ENCODE measurements at regions not wholly inside any gene's neighbourhood (a gene's known extent, or its start where the extent isn't known, plus 50 kb on each side); places are given as distances from the start of the nearest gene placed in this dataset.

DNA sequence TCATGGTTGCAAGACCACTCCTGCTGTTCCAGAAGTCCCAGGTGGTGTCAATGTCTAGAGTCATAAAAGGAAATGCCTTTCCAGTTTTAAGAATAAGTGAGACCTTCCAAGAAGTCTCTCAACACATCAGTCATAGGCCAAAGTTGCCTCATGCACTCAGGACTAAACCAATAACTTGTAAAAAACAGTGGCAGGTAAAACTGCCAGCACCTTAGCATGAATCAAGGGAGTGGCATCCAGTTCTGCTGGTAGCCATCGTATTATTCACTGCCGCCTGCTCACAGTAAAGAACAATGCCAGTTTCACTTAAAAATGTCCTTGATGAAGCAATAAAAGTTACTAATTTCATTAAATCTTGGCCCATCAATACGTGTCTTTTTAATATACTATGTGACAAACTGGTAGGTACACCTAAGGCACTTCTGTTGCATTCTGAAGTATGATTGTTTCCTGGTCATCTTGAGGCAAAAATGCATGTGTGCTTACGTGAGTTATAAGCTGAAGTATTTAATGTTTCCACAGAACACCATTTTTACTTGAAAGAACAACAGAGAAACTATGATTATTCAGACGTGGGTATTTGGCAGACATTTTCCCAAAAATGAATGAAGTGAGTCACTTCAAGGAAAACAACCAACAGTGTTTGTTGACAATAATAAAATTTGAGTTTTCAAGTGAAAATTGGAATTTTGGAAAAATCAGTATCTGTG, 125.2 kb upstream of the SNX19 start:
- intact Hi-C loops (cut with micrococcal nuclease; ENCODE audit: unreplicated experiment) = no loop called here
- Histone ChIP-seq H2AFZ (ENCODE audit: control insufficient read depth, low read depth, low read length) (no peak overlapping the region), H3K9me3 (replicated peaks; ENCODE audit: control insufficient read depth, insufficient read depth, low read length) (no peaks in the 10 kb centered on the region), H3K4me1 (ENCODE audit: control insufficient read depth, insufficient read depth, low read length) (no peaks in the 10 kb centered on the region), H3K9ac (ENCODE audit: control insufficient read depth, insufficient read depth, low read length) (no peak overlapping the region), H3K27ac (ENCODE audit: control insufficient read depth, insufficient read depth) (no peak overlapping the region), H3K27me3 (replicated peaks in 1 of 2; ENCODE audit: control insufficient read depth in 2 of 2, insufficient read depth in 2 of 2, low read length in 1 of 2) (no peaks in the 10 kb centered on the region; a peak in 1 of 4 replicates), H3K79me2 (ENCODE audit: control insufficient read depth, insufficient read depth, low read length) (no peaks in the 10 kb centered on the region), H3K36me3 (ENCODE audit: control insufficient read depth in 2 of 2, insufficient read depth in 2 of 2, low read length in 1 of 2) (no peaks in the 10 kb centered on the region), H3K4me2 (ENCODE audit: control insufficient read depth, insufficient read depth) (no peak overlapping the region), H4K20me1 (ENCODE audit: control insufficient read depth, insufficient read depth) (no peaks in the 10 kb centered on the region), H3K4me3 (no peak overlapping the region)
- WGBS (ENCODE audit: insufficient coverage, insufficient replicate concordance, low lambda C conversion rate, missing lambda C conversion rate) = under 1% methylated on average over 5 of the region's 5 CpGs
- no TSS peak for BruUV-seq (replicated peaks)
- DNase-seq (ENCODE audit: low read depth, low spot score) = no peak
- RAD21 ChIA-PET (ENCODE audit: unreplicated experiment) = no interaction called here
- SMC1A ChIA-PET (ENCODE audit: uncharacterized antibody, unreplicated experiment) = no interaction called here
- TF ChIP-seq, protein P1, sequence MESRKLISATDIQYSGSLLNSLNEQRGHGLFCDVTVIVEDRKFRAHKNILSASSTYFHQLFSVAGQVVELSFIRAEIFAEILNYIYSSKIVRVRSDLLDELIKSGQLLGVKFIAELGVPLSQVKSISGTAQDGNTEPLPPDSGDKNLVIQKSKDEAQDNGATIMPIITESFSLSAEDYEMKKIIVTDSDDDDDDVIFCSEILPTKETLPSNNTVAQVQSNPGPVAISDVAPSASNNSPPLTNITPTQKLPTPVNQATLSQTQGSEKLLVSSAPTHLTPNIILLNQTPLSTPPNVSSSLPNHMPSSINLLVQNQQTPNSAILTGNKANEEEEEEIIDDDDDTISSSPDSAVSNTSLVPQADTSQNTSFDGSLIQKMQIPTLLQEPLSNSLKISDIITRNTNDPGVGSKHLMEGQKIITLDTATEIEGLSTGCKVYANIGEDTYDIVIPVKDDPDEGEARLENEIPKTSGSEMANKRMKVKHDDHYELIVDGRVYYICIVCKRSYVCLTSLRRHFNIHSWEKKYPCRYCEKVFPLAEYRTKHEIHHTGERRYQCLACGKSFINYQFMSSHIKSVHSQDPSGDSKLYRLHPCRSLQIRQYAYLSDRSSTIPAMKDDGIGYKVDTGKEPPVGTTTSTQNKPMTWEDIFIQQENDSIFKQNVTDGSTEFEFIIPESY (IDR thresholded peaks at IDR 0.05) = no peak
- TF ChIP-seq CEBPB (IDR thresholded peaks at IDR 0.05; ENCODE audit: borderline replicate concordance in 1 of 2, low read depth in 2 of 2, low read length in 2 of 2) = no peak
- TF ChIP-seq, protein P2, sequence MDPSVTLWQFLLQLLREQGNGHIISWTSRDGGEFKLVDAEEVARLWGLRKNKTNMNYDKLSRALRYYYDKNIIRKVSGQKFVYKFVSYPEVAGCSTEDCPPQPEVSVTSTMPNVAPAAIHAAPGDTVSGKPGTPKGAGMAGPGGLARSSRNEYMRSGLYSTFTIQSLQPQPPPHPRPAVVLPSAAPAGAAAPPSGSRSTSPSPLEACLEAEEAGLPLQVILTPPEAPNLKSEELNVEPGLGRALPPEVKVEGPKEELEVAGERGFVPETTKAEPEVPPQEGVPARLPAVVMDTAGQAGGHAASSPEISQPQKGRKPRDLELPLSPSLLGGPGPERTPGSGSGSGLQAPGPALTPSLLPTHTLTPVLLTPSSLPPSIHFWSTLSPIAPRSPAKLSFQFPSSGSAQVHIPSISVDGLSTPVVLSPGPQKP (IDR thresholded peaks at IDR 0.05; ENCODE audit: low read depth, low read length) = no peak
- TF ChIP-seq RAD21 (IDR thresholded peaks at IDR 0.05; ENCODE audit: insufficient read depth, low read depth, low read length) = no peak
- TF ChIP-seq SIX5 (IDR thresholded peaks at IDR 0.05; ENCODE audit: low read depth, low read length, severe bottlenecking) = no peak
- no peak for TF ChIP-seq EED (IDR thresholded peaks at IDR 0.05; ENCODE audit: low read depth)
- TF ChIP-seq SP1 (IDR thresholded peaks at IDR 0.05; ENCODE audit: low read depth, low read length) = no peak
- TF ChIP-seq, protein P3, sequence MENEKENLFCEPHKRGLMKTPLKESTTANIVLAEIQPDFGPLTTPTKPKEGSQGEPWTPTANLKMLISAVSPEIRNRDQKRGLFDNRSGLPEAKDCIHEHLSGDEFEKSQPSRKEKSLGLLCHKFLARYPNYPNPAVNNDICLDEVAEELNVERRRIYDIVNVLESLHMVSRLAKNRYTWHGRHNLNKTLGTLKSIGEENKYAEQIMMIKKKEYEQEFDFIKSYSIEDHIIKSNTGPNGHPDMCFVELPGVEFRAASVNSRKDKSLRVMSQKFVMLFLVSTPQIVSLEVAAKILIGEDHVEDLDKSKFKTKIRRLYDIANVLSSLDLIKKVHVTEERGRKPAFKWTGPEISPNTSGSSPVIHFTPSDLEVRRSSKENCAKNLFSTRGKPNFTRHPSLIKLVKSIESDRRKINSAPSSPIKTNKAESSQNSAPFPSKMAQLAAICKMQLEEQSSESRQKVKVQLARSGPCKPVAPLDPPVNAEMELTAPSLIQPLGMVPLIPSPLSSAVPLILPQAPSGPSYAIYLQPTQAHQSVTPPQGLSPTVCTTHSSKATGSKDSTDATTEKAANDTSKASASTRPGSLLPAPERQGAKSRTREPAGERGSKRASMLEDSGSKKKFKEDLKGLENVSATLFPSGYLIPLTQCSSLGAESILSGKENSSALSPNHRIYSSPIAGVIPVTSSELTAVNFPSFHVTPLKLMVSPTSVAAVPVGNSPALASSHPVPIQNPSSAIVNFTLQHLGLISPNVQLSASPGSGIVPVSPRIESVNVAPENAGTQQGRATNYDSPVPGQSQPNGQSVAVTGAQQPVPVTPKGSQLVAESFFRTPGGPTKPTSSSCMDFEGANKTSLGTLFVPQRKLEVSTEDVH (IDR thresholded peaks at IDR 0.05; ENCODE audit: low read depth, partially characterized antibody) = no peak
- TF ChIP-seq BACH1 (IDR thresholded peaks at IDR 0.05; ENCODE audit: borderline replicate concordance) = no peak
- TF ChIP-seq BRCA1 (IDR thresholded peaks at IDR 0.05; ENCODE audit: low read depth, low read length) = no peak
- no peak for TF ChIP-seq POU2F2 (IDR thresholded peaks at IDR 0.05; ENCODE audit: borderline replicate concordance, low read depth, low read length)
- TF ChIP-seq, protein P4, sequence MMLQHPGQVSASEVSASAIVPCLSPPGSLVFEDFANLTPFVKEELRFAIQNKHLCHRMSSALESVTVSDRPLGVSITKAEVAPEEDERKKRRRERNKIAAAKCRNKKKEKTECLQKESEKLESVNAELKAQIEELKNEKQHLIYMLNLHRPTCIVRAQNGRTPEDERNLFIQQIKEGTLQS (IDR thresholded peaks at IDR 0.05; ENCODE audit: borderline replicate concordance, extremely low read depth, low read depth, low read length) = no peak
- no peak for TF ChIP-seq MXI1 (IDR thresholded peaks at IDR 0.05; ENCODE audit: low read depth, low read length)
- TF ChIP-seq KAT2A (conservative IDR thresholded peaks at IDR 0.05; ENCODE audit: control insufficient read depth, low read depth, low read length) = no peak
- POLR2A ChIA-PET = no interaction called here
- no peak for ATAC-seq
- CTCF ChIA-PET = interaction anchor here (1.2 kb wide), 1 partner anchor 23 kb away, joined by 3 read pairs; no protein-coding TSS in a partner anchor
- in situ Hi-C loops (cut with MboI) = no loop called here
- FAIRE-seq = no peak

All from GM12878 (cell line).